ENCODE measurements at regions not wholly inside any gene's neighbourhood (a gene's known extent, or its start where the extent isn't known, plus 50 kb on each side); places are given as distances from the start of the nearest gene placed in this dataset.
"Not testable (repeated sequence)": the region's sequence is repeated elsewhere in the genome, so short reads cannot be mapped to it uniquely, and the experiment has no call there.

DNA sequence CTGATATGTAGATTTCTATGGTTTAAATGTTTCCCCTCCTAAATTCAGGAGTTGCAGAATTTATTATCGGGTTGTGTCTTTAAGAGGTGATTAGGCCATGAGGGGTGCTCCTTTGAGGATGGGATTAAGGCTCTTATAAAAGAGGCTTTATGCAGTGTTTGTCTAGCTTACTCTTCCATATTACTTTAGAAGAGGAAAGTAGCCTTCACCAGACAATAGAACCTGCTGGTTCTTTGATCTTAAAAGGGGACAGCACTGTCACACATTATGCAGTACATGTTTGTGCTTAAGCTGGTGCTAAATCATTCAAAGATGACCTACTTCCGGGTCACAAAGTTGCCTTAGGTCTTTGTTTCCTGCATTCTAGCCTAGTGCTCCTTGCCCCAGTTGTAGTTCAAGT lies 81.0 kb downstream of the CPXCR1 start:
- no peak for TF ChIP-seq ZFX (IDR thresholded peaks at IDR 0.05)
- TF ChIP-seq, protein P1, sequence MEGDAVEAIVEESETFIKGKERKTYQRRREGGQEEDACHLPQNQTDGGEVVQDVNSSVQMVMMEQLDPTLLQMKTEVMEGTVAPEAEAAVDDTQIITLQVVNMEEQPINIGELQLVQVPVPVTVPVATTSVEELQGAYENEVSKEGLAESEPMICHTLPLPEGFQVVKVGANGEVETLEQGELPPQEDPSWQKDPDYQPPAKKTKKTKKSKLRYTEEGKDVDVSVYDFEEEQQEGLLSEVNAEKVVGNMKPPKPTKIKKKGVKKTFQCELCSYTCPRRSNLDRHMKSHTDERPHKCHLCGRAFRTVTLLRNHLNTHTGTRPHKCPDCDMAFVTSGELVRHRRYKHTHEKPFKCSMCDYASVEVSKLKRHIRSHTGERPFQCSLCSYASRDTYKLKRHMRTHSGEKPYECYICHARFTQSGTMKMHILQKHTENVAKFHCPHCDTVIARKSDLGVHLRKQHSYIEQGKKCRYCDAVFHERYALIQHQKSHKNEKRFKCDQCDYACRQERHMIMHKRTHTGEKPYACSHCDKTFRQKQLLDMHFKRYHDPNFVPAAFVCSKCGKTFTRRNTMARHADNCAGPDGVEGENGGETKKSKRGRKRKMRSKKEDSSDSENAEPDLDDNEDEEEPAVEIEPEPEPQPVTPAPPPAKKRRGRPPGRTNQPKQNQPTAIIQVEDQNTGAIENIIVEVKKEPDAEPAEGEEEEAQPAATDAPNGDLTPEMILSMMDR (conservative IDR thresholded peaks at IDR 0.05), result no peak
- no peak overlapping the region for H3K27ac ChIP-seq

DNA sequence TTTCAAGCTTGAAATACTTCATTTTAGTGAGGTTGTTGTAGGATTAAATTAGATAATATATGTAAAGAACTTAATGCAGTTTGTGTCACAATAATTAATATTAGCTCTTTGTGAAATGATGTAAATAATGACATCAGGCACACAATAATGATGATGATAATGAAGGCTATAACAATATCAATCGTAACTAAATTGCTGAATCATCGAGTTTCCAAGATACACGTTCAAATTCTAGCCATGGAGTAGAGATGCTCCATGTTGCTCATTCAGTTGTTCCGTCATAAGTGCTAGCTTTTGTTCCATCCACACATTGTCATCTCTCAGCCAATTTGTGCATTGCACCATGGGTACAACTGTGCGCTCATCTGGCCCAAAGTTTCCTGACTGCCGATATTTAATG lies 83.1 kb downstream of the CPXCR1 start:
- TF ChIP-seq, protein P1 (conservative IDR thresholded peaks at IDR 0.05), result no peak
- TF ChIP-seq ZFX (IDR thresholded peaks at IDR 0.05), result no peak
- no peak overlapping the region for H3K27ac ChIP-seq

DNA sequence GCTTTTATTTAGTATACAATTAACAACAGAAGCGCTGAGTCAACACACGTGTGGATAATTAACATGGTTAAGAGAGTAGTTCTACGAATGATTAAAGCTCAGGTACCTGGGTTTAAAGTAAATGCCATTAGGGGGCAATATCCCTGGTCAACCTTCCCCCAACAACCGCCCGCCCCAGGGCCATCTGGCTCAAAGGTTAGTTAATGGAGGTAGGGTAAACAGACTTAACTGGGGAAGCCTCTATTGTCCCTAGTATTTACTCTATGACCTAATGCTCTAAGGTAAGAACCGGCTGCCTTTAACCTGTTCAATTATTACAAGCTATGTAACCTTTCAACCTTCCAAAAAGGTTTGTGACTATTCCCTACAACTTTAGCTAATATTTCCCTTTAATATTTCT lies 90.7 kb downstream of the CPXCR1 start:
- H3K27ac ChIP-seq, result not testable (repeated sequence)

DNA sequence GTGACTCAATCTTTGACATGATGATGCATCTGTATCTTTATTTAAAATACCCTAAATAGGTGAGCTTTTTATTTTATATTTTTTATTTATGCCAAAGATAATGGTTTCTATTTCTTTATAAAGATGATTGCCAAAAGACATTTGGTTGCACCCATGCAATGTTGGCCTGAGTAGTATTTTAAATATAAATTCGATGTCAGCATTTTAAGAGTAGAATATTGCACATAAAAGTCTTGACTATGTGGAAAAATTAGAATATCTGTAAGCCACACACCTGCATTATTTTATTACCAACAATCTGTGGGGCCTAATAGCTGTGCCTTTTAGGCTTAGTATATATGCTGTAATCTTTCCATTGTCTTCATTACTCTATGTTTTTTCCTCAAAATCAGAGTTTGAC lies 91.4 kb downstream of the CPXCR1 start:
- no peak for TF ChIP-seq ZFX (IDR thresholded peaks at IDR 0.05)
- TF ChIP-seq, protein P1 (conservative IDR thresholded peaks at IDR 0.05), result no peak
- no peak overlapping the region for H3K27ac ChIP-seq

DNA sequence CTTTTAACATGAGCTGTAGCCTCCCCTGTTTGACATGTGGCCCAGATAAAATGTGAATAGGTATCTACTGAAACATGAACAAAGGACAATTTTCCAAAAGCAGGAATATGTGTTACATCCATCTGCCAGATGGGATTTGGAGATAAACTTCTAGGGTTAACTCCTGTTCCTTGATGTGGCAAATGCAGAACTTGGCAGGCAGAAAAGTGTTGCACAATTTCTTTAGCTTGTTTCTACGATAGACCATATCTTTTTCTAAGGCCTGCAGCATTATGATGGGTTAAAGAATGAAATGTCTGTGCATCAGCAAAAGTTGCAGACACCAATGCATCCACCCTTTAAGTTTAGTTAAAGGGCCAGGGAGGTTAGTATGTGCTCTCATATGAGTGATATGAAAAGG lies 96.8 kb downstream of the CPXCR1 start:
- not testable (repeated sequence) for H3K27ac ChIP-seq

DNA sequence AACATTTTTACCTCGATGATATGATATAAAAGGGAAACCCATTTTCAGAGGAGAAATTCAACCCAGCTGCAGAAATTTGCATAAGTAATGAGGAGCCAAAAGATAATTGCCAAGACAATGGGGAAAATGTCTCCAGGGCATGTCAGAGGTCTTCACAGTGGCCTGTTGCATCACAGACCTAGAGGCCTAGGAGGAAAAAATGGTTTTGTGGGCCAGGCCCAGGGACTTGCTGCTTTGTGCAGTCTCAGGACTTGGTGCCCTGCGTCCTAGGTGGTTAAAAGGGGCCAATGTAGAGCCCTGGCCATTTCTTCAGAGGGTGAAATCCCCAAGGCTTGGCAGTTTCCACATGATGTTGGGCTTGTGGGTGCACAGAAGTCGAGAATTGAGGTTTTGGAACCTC lies 106.9 kb downstream of the CPXCR1 start:
- no peak for TF ChIP-seq ZFX (IDR thresholded peaks at IDR 0.05)
- TF ChIP-seq, protein P1 (conservative IDR thresholded peaks at IDR 0.05), result no peak
- no peak overlapping the region for H3K27ac ChIP-seq

DNA sequence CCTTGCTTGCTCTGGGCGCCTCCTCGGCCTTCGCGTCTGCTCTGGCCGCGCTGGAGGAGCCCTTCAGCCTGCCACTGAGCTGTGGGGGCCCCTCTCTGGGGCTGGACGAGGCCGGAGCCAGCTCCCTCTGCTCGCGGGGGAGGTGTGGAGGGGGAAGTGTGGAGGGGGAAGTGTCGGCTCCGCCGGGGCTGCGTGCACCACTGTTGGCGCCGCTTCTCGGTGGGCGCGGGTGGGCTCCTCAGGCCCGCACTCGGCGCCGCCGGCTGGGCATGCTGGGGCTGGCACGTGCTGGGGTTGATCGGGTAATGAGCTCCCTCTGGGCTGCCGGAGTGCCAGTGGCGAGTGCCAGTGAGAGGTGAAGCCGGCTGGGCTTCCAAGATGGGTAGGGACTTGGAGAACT lies 116.7 kb downstream of the CPXCR1 start:
- TF ChIP-seq ZFX (IDR thresholded peaks at IDR 0.05), result no peak
- TF ChIP-seq, protein P1 (conservative IDR thresholded peaks at IDR 0.05), result no peak
- H3K27ac ChIP-seq, result no peak overlapping the region

DNA sequence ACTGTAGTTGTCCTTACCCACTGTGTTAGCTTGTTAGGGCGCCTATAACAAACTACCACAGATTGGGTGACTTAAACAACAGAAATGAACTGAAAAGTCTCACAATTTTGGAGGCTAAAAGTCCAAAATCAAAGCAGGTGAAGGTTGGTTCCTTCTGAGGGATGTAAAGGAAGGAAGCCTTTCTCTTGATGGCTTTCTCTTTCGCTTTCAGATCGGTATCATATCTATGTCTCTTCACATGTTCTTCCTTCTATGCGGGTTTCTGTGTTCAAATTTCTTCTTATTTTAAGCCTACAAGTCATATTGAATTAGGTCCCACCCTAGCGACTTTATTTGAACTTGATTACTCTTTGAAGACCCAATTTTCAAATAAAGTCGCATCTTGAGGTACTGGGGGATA lies 118.6 kb downstream of the CPXCR1 start:
- no peak for TF ChIP-seq ZFX (IDR thresholded peaks at IDR 0.05)
- H3K27ac ChIP-seq, result no peak overlapping the region

DNA sequence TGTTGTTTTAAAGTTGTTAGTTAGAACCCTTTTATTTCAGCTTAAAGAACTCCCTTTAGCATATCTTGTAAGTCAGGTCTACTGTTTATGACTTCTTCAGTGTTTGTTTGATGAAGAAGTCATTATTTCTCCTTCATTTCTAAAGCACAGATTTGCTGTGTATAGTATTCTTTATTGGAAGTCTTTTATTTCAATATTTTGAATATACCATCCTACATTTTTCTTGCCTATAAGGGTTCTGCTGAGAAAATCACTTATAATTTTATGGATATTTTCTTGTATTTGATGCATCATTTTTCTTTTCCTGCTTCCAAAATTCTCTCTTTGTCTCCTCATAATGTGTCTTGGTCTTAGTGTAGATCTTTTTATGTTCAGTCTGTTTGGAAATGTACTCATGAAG lies 134.5 kb downstream of the CPXCR1 start:
- no peak overlapping the region for H3K27ac ChIP-seq
- TF ChIP-seq ZFX (IDR thresholded peaks at IDR 0.05), result no peak
- TF ChIP-seq, protein P1 (conservative IDR thresholded peaks at IDR 0.05), result no peak
